SU-DHL-6 (cell line): ENCODE measurements at regions not wholly inside any gene's neighbourhood (a gene's known extent, or its start where the extent isn't known, plus 50 kb on each side); places are given as distances from the start of the nearest gene placed in this dataset.

Source experiments
- H2AFZ ChIP-seq: fragments of 200-600 bp; sonication (generic); 2 replicates; pipeline ENCODE4 v1.6.1; 2014; ENCODE audit warnings: low read depth, mild to moderate bottlenecking, moderate library complexity, mixed read lengths, antibody characterized with exemption, low read length; ENCODE audit not compliant: severe bottlenecking
- H3F3A ChIP-seq: fragments of 200-600 bp; shearing (Covaris generic); 2 replicates; pipeline ENCODE4 v1.6.0; 2016; ENCODE audit warnings: antibody characterized with exemption, mild to moderate bottlenecking; ENCODE audit not compliant: insufficient read depth
- H3K27ac ChIP-seq: fragments of 200-600 bp; sonication (generic); 2 replicates; pipeline ENCODE4 v1.5.1; 2016; ENCODE audit warnings: low read depth, mild to moderate bottlenecking, low read length, moderate library complexity, mixed read lengths
- H3K27me3 ChIP-seq: fragments of 200-600 bp; sonication (generic), shearing (Covaris generic); 2 replicates; pipeline ENCODE4 v1.6.0; 2014; ENCODE audit warnings: mild to moderate bottlenecking, low read length
- H3K36me3 ChIP-seq: fragments of 200-600 bp; sonication (generic); 2 replicates; pipeline ENCODE4 v1.6.1; 2014; ENCODE audit warnings: mild to moderate bottlenecking, low read length, mixed read lengths
- H3K4me2 ChIP-seq: fragments of 300-600, 200-600 bp; shearing (Covaris generic), sonication (generic); 2 replicates; pipeline ENCODE4 v1.6.0; 2014; ENCODE audit warnings: low read length, low read depth, mild to moderate bottlenecking; ENCODE audit not compliant: poor library complexity, severe bottlenecking
- H3K4me3 ChIP-seq: fragments of 200-600 bp; sonication (generic); 2 replicates; pipeline ENCODE4 v1.5.1; 2014; ENCODE audit warnings: antibody characterized with exemption, low read length, mild to moderate bottlenecking, mixed read lengths; ENCODE audit not compliant: insufficient read depth, poor library complexity, severe bottlenecking
- H3K79me2 ChIP-seq: fragments of 200-600 bp; sonication (generic); 2 replicates; pipeline ENCODE4 v1.6.1; 2014; ENCODE audit warnings: mild to moderate bottlenecking, low read length, moderate library complexity; ENCODE audit not compliant: insufficient read depth
- H3K9ac ChIP-seq: fragments of 200-600 bp; sonication (generic); 2 replicates; pipeline ENCODE4 v1.7.0; 2014; ENCODE audit warnings: mild to moderate bottlenecking, low read length
- H3K9me2 ChIP-seq: fragments of 200-600 bp; sonication (generic); replicated peaks from 2 replicates; pipeline ENCODE4 v1.6.1; 2014; ENCODE audit warnings: low read length; ENCODE audit not compliant: insufficient read depth
- H3K9me3 ChIP-seq: fragments of 200-600 bp; sonication (generic); 2 replicates; pipeline ENCODE4 v1.6.1; 2014; ENCODE audit warnings: low read length, mixed read lengths; ENCODE audit not compliant: insufficient read depth
- H4K20me1 ChIP-seq: fragments of 200-600 bp; sonication (generic); 2 replicates; pipeline ENCODE4 v1.6.1; 2014; ENCODE audit warnings: low read depth, mild to moderate bottlenecking, antibody characterized with exemption, low read length, moderate library complexity, mixed read lengths
- EZH2phosphoT487 ChIP-seq: fragments of 200-600 bp; sonication (generic), shearing (Covaris generic); conservative IDR thresholded peaks from 2 replicates; pipeline ENCODE4 v1.6.1; 2018; ENCODE audit warnings: mild to moderate bottlenecking, antibody characterized with exemption, low read length, moderate library complexity, mixed read lengths
- TF ChIP-seq, protein P1 (sequence below): fragments of 200-600 bp; sonication (generic); IDR thresholded peaks from one replicate; pipeline ENCODE4 v1.5.1; 2017; ENCODE audit warnings: antibody characterized with exemption, mild to moderate bottlenecking, low read length, moderate library complexity; ENCODE audit not compliant: insufficient read depth, poor library complexity, severe bottlenecking

DNA sequence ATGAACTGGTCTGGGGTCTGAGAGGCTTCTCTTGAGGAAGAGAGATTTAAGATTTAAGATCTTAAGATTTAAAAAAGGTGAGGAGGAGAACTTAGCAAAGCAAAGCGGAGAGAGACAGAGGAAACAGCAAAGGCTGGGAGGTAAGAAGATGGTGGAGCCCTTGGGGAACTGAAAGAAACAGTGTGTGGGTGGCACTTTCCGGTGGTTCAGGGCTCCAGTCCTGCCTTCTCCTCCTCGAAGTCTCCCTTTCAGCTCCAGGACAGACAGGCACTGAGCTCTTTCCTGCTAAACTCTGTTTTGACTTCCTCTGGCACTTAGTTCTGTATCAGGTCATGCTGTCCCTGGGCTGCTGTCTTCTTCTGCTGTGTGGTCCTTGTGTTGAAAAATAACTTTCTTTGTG lies 298.7 kb upstream of the SRRM4 start:
- Histone ChIP-seq H3K9me3 (no peaks in the 10 kb centered on the region), H3K4me2 (no peak overlapping the region)

DNA sequence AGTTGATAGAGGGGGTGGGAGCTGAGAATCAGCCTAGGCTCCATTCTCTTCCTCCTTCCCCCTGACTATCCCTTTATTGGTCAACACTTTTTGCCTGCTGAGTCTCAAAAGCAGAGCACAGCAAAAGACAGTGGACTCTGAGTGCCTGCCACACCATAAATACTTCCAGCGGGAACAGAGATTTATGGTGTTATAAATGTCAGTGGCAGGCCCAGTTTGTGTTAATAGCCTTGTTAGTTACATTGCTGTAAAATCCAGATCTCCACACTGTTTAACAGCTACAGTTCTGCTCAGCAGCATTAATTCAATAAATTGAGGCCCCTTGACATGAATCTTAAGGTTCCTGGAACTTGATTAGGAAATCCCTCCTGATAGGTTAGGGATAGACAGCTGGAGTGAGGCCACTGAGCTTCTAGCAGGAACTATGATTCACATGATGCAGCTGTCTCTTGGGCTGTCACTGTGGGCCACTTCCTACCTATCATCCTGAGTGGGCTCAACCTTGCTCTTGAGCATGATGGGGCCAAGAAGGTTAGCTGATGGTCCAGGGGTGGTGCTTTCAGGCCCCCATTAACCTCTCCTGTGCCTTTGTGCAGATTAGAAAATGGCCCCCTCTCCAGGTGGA lies 295.2 kb upstream of the SRRM4 start:
- Histone ChIP-seq H3F3A (no peaks in the 10 kb centered on the region), H4K20me1 (no peaks in the 10 kb centered on the region), H3K4me2 (no peak overlapping the region), H3K9ac (no peak overlapping the region), H2AFZ (no peak overlapping the region), H3K27me3 (no peaks in the 10 kb centered on the region), H3K9me3 (no peaks in the 10 kb centered on the region), H3K4me3 (no peak overlapping the region), H3K79me2 (no peaks in the 10 kb centered on the region), H3K9me2 (no peaks in the 10 kb centered on the region), H3K27ac (no peak overlapping the region), H3K36me3 (no peaks in the 10 kb centered on the region)
- TF ChIP-seq EZH2phosphoT487 = no peak
- TF ChIP-seq, protein P1, sequence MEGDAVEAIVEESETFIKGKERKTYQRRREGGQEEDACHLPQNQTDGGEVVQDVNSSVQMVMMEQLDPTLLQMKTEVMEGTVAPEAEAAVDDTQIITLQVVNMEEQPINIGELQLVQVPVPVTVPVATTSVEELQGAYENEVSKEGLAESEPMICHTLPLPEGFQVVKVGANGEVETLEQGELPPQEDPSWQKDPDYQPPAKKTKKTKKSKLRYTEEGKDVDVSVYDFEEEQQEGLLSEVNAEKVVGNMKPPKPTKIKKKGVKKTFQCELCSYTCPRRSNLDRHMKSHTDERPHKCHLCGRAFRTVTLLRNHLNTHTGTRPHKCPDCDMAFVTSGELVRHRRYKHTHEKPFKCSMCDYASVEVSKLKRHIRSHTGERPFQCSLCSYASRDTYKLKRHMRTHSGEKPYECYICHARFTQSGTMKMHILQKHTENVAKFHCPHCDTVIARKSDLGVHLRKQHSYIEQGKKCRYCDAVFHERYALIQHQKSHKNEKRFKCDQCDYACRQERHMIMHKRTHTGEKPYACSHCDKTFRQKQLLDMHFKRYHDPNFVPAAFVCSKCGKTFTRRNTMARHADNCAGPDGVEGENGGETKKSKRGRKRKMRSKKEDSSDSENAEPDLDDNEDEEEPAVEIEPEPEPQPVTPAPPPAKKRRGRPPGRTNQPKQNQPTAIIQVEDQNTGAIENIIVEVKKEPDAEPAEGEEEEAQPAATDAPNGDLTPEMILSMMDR = no peak

More for the DNA sequence above, 298.7 kb upstream of the SRRM4 start:
- Histone ChIP-seq H3K36me3 (no peaks in the 10 kb centered on the region), H3K27ac (no peak overlapping the region), H3K27me3 (no peaks in the 10 kb centered on the region), H3F3A (no peaks in the 10 kb centered on the region), H2AFZ (no peak overlapping the region), H3K4me3 (no peak overlapping the region), H4K20me1 (no peaks in the 10 kb centered on the region), H3K9me2 (no peaks in the 10 kb centered on the region), H3K79me2 (no peaks in the 10 kb centered on the region), H3K9ac (no peak overlapping the region)
- TF ChIP-seq, protein P1 = no peak
- TF ChIP-seq EZH2phosphoT487 = no peak

DNA sequence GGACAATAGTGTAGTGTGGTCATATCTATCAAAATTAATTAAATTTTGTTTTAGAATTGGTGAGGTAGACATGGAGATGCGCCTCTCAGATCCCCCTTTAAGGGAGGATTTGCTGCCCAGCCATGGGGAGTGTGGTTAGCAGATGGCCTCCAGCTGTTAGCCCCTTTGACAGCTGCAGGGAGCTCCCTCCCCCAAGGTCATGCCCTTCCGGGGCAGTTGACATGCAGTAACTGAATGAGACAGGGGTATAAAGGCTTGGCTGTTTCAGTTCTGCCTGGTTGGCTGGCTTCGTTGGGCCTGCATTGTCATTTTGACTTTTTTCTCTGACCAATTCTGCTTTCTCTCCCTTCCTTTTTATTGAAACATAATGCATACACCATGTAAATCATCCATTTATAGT lies 291.5 kb upstream of the SRRM4 start:
- Histone ChIP-seq H3K9me2 (no peaks in the 10 kb centered on the region), H3K27me3 (no peaks in the 10 kb centered on the region), H3K36me3 (no peaks in the 10 kb centered on the region), H3K4me3 (no peak overlapping the region), H3K79me2 (no peaks in the 10 kb centered on the region), H3K9ac (no peak overlapping the region), H4K20me1 (no peaks in the 10 kb centered on the region), H3K4me2 (no peak overlapping the region), H3F3A (no peaks in the 10 kb centered on the region), H3K9me3 (no peaks in the 10 kb centered on the region), H3K27ac (no peak overlapping the region), H2AFZ (no peak overlapping the region)
- TF ChIP-seq EZH2phosphoT487 = no peak
- TF ChIP-seq, protein P1 = no peak
